Activated naive CD4-positive, alpha-beta T cell (primary cell): ENCODE measurements at regions not wholly inside any gene's neighbourhood (a gene's known extent, or its start where the extent isn't known, plus 50 kb on each side); places are given as distances from the start of the nearest gene placed in this dataset.

Source experiments
- DNase-seq, 4 experiments: peaks; one replicate each; lab custom pipeline; 2025; lab: John Stamatoyannopoulos, UW

DNA sequence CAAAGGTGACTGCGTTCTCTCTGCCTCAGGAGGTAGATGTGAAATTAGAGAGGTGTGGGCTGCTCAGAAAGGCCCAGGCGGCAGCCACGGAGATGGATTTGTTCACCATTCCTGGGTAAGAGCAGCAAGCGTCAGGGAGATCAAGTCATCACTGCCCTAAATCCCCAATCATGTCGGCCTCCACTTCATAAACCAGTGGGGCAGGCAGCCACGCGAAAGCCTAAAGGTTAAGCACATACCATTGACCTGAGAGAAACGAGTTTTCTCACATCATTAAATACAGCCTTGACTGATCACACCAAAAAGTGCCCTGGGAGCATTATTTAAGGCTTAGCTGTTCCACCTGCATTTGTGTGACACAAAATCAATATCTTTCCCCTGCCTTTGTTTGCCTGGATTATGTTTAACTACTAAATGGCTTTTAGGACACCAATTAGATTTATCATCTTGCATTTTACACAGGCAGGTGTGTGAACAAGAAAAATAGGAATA is 50.7 kb upstream of the FOXB1 start:
- no peak for DNase-seq

DNA sequence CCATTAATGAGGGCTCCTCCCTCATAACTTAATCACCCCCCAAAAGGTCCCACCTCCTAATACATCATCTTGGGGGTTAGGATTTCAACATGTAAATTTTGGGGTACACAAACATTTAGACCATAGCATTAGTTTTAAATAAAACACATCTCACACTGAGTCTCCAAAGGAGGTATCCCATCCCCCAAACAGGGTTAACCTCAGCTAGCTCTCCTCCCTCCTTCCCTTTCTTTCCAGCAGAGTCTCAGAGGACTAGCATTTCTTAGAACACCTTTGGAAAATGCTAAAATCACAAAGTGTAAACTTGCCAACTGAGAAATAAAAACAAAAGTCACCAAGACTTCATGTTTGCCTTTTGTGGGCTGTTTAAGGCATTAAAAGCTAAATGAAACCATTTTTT is 51.2 kb upstream of the FOXB1 start:
- no peak for DNase-seq

DNA sequence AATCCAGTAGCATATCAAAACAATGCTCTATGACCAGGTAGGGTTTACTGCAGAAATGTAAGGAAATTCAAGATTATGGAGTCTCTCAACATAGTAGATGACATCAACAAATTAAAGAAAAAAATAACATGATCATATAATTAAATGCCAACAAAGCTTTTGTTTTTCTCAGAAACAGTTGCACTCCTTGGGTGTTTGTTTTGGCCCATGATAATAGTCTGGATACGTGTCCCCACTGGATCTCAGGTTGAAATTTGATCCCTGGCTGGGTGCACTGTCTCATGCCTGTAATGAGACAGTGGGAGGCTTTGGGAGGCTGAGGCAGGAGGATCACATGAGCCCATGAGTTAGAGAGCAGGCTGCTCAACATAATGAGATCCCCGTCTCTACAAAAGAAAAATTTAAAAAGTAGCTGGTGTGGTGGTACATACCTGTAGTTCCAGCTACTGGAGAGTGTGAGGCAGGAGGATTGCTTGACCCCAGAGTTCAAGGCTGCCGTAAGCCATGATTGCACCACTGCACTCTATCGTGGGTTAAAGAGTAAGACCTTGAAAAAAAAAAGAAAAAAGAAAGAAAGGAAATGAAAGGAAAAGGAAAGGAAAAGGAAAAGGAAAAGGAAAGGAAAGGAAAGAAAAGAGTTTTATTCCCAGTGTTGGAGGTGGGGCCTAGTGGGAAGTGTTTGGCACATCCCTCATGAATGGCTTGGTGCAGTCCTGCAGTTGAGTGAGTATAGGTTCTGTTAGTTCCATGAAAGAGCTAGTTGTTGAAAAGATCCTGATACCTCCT is 53.3 kb upstream of the FOXB1 start:
- DNase-seq = no peak

GRCh38 chr15:59948924-59949613 is 55.0 kb upstream of the FOXB1 start:
- no peak for DNase-seq

- DNase-seq = no peak
These were observed 58.0 kb upstream of the FOXB1 start for GRCh38 chr15:59946084-59946483.

DNA sequence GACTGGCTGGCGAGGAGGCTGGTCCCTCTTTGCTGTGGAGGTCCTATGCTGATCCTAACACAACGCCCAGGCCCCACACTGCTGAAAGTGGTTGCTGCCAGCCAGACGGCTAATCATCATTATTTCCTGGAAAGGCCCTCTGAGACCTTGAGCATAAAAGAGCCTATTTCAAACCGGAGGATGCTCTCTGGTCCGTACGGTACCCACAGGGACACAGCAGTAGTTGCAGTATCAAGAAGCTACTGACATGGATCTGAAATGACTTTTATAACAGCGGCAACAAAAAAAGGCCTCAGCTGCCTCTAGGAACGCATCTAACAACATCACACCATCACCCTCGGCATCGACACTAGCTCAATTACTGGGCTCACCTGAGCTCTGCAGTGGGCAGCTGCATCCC is 59.1 kb upstream of the FOXB1 start:
- DNase-seq = no peak

DNA sequence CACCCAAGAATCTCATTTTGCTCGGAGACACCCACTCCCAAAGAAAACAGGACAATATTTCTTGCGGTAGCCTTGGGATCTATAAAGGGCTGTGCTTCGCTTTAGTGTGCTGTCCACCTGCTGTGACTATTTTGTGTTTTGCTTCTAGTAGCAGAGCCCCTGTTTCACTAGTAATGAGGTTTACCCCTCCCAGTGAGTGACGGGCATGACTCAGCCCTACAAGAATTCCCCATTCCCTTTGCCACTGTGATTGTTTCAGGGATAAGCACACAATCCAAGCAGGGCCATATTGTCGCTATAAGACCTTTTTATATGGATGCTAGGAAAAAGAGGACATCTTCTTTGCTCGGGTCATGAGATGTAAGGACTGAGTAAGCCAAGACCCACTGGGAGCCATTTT is 62.5 kb upstream of the FOXB1 start:
- DNase-seq = no peak

- no peak for DNase-seq
These were observed 63.2 kb upstream of the FOXB1 start for GRCh38 chr15:59940928-59941327.

DNA sequence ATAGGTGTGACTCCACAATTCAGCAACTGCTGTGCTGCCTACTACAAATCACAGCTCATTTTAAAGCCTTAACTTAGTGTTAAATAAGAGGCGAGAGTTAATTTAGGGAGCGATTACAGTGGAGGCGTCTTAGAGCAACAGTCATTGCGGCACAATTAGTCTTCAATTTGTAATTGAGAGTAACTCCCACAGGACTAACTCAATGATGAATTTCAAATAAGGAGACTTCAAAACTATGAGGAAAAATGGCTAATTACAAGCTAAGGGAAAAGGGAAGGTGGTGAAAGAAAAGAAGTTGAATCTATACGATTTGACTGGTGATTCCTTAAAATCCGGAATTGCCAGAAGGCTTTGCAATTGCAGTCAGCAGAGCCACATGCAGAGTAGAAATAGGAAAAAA is 63.7 kb upstream of the FOXB1 start:
- DNase-seq = no peak

DNA sequence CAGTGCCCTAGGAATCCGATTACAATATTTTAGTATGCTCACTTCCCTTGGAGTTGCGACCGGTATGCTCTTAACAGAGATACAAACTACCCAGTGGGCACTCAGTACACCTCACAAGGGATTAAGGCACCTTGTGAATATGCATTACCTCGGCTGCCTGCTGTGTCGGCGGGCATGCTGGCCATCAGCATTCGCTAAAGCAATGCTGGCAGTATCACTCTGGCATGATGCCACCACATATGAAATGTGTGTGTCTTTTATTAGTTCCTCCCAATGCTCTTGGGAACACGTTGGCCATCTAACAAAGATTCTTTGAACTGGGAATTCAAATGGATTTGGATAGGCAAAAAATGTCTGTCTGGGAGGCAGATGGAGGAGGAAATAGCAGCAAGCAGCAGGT is 67.4 kb upstream of the FOXB1 start:
- no peak for DNase-seq

DNA sequence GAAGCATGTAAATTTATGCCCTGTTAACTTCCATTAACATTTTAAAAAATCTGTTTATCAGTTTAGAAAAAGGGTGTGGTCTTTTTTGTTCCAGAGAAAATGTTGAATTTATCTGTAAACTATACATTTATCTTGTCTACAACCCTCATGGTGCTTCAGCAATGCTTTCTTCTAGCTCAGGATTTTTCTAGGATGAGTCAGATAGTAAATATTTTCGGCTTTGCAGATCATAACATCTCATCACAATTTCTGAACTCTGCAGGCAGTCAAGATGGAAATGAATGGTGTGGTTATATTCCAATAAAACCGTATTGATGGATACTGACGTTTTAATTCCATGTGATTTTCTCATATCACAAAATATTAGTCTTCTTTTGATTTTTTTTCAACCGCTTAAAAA is 70.5 kb upstream of the FOXB1 start:
- DNase-seq = no peak

GRCh38 chr15:59931646-59932261 is 72.4 kb upstream of the FOXB1 start:
- no peak for DNase-seq

- DNase-seq = no peak
These were observed 79.1 kb upstream of the FOXB1 start for GRCh38 chr15:59924812-59925522.

GRCh38 chr15:59924096-59924495 is 80.0 kb upstream of the FOXB1 start:
- no peak for DNase-seq

GRCh38 chr15:59923508-59923907 is 80.6 kb upstream of the FOXB1 start:
- DNase-seq = no peak

- no peak for DNase-seq
These were observed 84.8 kb upstream of the FOXB1 start for GRCh38 chr15:59918994-59919951.

DNA sequence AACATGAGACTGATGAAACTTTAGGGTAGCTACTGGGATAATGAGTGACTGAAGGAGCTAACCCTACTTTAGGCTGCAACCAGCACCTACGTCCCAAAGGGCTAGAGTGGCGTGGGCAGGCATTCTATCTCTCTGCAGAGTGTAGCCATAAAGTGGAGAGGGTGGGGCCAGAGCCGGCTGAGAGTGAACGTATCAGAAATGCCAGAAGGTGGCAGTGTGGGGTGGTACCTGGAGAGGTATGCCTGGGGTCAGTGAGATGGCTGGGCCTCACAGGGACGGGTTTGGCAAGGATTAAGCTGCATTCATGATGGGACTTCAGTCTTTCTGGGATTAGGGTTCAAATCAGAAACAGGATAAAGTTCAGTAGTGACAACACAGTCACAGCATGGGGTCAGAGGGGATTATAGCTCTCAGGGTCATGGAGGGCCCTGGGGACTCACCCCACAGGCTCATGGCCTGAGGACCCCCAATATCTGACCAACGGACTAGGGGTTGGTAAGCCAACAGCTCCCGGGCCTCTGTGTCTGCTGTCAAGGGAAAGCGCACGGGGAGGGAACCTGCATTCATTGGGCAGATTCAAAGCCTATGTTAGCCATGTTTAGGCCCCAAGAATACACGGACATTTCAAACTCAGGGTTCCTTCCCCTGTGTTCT is 86.5 kb upstream of the FOXB1 start:
- peak in 3 of 4 experiments; percentile 16 to 43 (median 18) for DNase-seq

GRCh38 chr15:59906046-59906445 is 98.1 kb upstream of the FOXB1 start:
- DNase-seq = no peak

- no peak for DNase-seq
These were observed 98.9 kb upstream of the FOXB1 start for GRCh38 chr15:59905176-59905575.

GRCh38 chr15:59904450-59905135 is 99.5 kb upstream of the FOXB1 start:
- no peak for DNase-seq
